Mesendoderm (in vitro differentiated cells): ENCODE measurements at regions not wholly inside any gene's neighbourhood (a gene's known extent, or its start where the extent isn't known, plus 50 kb on each side); places are given as distances from the start of the nearest gene placed in this dataset.
A peak's percentile ranks its signal among the peaks of the same experiment; 100 is the strongest.

ENCODE experiments used
- DNase-seq: peaks from one replicate; pipeline ENCODE4 v3.0.0; 2013
- H2AK5ac ChIP-seq: 2 replicates; pipeline ENCODE4 v1.6.1; 2013; ENCODE audit warnings: low read length, inconsistent platforms
- H2BK120ac ChIP-seq: 2 replicates; pipeline ENCODE4 v1.6.1; 2013; ENCODE audit warnings: low read depth, mild to moderate bottlenecking, low read length, moderate library complexity, mixed read lengths
- H2BK15ac ChIP-seq: replicated peaks from 2 replicates; pipeline ENCODE4 v1.6.1; 2013; ENCODE audit warnings: low read depth, mild to moderate bottlenecking, moderate library complexity
- H2BK5ac ChIP-seq: 2 replicates; pipeline ENCODE4 v1.6.1; 2013; ENCODE audit warnings: low read length, inconsistent platforms
- H3K18ac ChIP-seq: 2 replicates; pipeline ENCODE4 v1.6.1; 2013; ENCODE audit warnings: mild to moderate bottlenecking, low read length, mixed read lengths
- H3K23ac ChIP-seq: one replicate; pipeline ENCODE4 v1.6.1; 2013; ENCODE audit warnings: low read length
- H3K27ac ChIP-seq: 2 replicates; pipeline ENCODE4 v1.5.1; 2013; ENCODE audit warnings: low read depth, mild to moderate bottlenecking, inconsistent platforms, low read length, moderate library complexity
- H3K27me3 ChIP-seq: 2 replicates; pipeline ENCODE4 v1.6.1; 2013; ENCODE audit warnings: low read length, control low read depth, mild to moderate bottlenecking, inconsistent platforms; ENCODE audit not compliant: insufficient read depth, poor library complexity
- H3K36me3 ChIP-seq: 2 replicates; pipeline ENCODE4 v1.6.1; 2013; ENCODE audit warnings: low read length, inconsistent platforms; ENCODE audit not compliant: control insufficient read depth, insufficient read depth
- H3K4ac ChIP-seq: one replicate; pipeline ENCODE4 v1.6.1; 2013; ENCODE audit warnings: low read depth, mild to moderate bottlenecking, low read length, moderate library complexity
- H3K4me1 ChIP-seq: 2 replicates; pipeline ENCODE4 v1.6.1; 2013; ENCODE audit warnings: low read depth, low read length, inconsistent platforms; ENCODE audit not compliant: control insufficient read depth
- H3K4me2 ChIP-seq: 2 replicates; pipeline ENCODE4 v1.6.1; 2013; ENCODE audit warnings: low read length
- H3K4me3 ChIP-seq: 2 replicates; pipeline ENCODE4 v1.5.1; 2013; ENCODE audit warnings: mild to moderate bottlenecking, low read length
- H3K56ac ChIP-seq: one replicate; pipeline ENCODE4 v1.6.1; 2013; ENCODE audit warnings: low read length
- H3K79me1 ChIP-seq: 2 replicates; pipeline ENCODE4 v1.6.1; 2013; ENCODE audit warnings: low read length, inconsistent platforms
- H3K79me2 ChIP-seq: 2 replicates; pipeline ENCODE4 v1.6.1; 2013; ENCODE audit warnings: mild to moderate bottlenecking, low read length; ENCODE audit not compliant: control insufficient read depth, insufficient read depth
- H3K9ac ChIP-seq: 2 replicates; pipeline ENCODE4 v1.6.1; 2013; ENCODE audit warnings: low read length, inconsistent platforms
- H4K5ac ChIP-seq: one replicate; pipeline ENCODE4 v1.6.1; 2013; ENCODE audit warnings: low read length
- H4K8ac ChIP-seq: one replicate; pipeline ENCODE4 v1.6.1; 2013; ENCODE audit warnings: low read depth, mild to moderate bottlenecking, control low read depth, low read length, moderate library complexity
- WGBS: extraction: QIAGEN DNeasy Blood & Tissue Kit; methylation state at CpG from one replicate; pipeline ENCODE4 v1.1.7; 2013; ENCODE audit warnings: low lambda C conversion rate, missing lambda C conversion rate; ENCODE audit not compliant: insufficient coverage; ENCODE audit errors: extremely low coverage; 5-methylcytosine and 5-hydroxymethylcytosine counted together

DNA sequence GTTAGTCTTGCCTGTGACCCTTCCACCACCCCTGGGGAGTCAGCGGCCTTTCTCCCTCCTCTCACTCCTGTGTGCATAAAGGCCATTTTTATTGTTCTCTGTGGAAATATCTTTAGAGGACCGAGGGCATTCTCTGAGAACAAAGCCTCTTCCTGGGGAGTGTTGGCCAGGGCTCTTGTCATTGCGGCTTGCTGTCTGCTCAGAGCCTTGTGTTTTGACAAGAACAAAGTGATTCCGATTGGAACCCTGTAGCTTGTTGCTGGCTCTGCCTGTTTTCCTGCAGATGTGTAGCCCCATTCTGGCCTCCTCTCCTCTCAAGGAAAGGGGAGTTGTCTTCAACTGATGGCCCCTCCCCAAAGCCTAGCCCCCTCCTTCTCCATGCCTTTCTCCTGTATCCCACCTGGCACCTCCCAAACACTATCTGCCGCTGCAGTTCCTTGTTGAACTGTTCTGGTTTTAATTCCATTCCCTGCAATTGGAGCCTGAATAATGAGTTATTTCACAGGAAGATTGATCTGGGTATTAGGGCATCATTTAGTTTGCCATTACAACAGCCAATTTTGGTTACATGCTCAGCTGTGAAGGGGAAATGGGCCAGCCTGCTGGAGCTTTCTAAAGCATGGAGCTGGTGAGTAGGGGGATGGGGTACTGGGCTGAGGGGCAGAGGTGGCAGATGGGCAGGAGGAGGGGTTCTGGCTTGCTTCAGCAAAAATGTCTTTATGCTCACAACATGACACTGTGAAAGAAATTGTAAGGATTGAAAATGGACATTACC, 252.5 kb downstream of the LRFN2 start:
- Histone ChIP-seq H3K4me2 (no peak overlapping the region), H3K27me3 (no peaks in the 10 kb centered on the region), H4K5ac (no peak overlapping the region), H2AK5ac (no peak overlapping the region), H3K79me1 (no peaks in the 10 kb centered on the region), H3K18ac (no peak overlapping the region), H3K4me3 (no peak overlapping the region), H3K4me1 (peaks cover 6% of the 10 kb centered on the region), H2BK15ac (no peak overlapping the region), H2BK5ac (no peak overlapping the region), H2BK120ac (no peak overlapping the region), H3K56ac (no peak overlapping the region), H3K9ac (no peak overlapping the region), H3K79me2 (no peaks in the 10 kb centered on the region), H3K36me3 (no peaks in the 10 kb centered on the region), H4K8ac (no peak overlapping the region), H3K27ac (no peak overlapping the region), H3K23ac (no peak overlapping the region), H3K4ac (no peak overlapping the region)
- WGBS = no CpG with 5 or more reads among the region's 5 CpGs
- DNase-seq = peak; percentile 12

DNA sequence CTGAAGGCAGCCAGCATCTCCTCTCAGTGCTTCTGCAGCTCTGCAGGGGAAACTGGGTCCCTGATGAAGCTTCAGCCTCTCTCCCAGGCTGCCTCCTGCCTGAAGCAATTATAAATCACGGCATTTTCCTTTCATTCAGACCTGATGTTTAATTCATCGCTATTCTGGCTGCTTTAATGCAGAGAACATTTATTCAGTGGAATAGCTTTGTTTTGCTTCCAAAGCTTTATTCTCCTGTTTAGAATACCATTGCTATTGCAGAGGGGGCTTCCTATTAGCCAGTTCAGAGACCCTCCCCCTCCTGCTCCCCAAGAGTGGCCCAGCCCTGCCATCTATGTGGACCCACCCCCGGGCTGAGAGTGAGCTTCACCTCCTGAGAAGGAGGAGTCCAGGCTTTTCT, 255.6 kb downstream of the LRFN2 start:
- Histone ChIP-seq H3K23ac (no peak overlapping the region), H2AK5ac (no peak overlapping the region), H3K36me3 (no peaks in the 10 kb centered on the region), H3K27ac (no peak overlapping the region), H3K4ac (no peak overlapping the region), H3K9ac (no peak overlapping the region), H2BK5ac (no peak overlapping the region), H3K4me1 (peaks cover 7% of the 10 kb centered on the region), H3K79me2 (no peaks in the 10 kb centered on the region), H3K79me1 (no peaks in the 10 kb centered on the region), H3K4me2 (no peak overlapping the region), H2BK120ac (no peak overlapping the region), H3K4me3 (no peak overlapping the region), H2BK15ac (no peak overlapping the region), H4K5ac (no peak overlapping the region), H3K27me3 (no peaks in the 10 kb centered on the region), H3K18ac (no peak overlapping the region), H4K8ac (no peak overlapping the region), H3K56ac (no peak overlapping the region)
- WGBS = no CpG with 5 or more reads among the region's 3 CpGs
- DNase-seq = no peak

DNA sequence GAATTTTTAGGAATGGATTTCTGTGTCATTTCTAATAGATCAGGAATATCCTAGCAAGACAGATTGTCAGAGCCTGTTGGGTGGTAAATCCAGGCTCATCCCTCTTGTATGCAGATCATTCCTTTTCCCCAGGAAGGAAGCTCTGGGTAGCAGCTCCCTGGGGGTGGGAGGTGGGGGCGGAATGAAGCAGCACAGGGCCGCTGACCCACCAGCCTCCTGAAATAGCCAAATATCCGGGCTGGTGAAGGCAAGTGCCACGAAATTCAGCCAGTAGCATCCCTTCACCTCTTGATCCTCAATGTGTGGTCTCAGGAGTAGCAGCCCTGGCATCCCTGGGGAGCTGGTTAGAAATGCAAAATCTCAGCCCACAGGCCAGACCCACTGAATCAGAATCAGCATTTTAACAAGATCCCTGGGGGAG, 256.9 kb downstream of the LRFN2 start:
- Histone ChIP-seq H3K4me3 (no peak overlapping the region), H3K18ac (peak overlapping the region; percentile 16), H3K27ac (no peak overlapping the region), H3K36me3 (no peaks in the 10 kb centered on the region), H3K79me2 (no peaks in the 10 kb centered on the region), H3K23ac (no peak overlapping the region), H3K79me1 (no peaks in the 10 kb centered on the region), H3K9ac (no peak overlapping the region), H3K4me1 (peaks cover 7% of the 10 kb centered on the region), H2BK5ac (no peak overlapping the region), H3K56ac (peak overlapping the region; percentile 53), H2AK5ac (no peak overlapping the region), H4K8ac (no peak overlapping the region), H3K4me2 (no peak overlapping the region), H4K5ac (no peak overlapping the region), H3K27me3 (no peaks in the 10 kb centered on the region), H3K4ac (no peak overlapping the region), H2BK120ac (no peak overlapping the region), H2BK15ac (no peak overlapping the region)
- no CpG with 5 or more reads among the region's 4 CpGs for WGBS
- peak; percentile 46 for DNase-seq

DNA sequence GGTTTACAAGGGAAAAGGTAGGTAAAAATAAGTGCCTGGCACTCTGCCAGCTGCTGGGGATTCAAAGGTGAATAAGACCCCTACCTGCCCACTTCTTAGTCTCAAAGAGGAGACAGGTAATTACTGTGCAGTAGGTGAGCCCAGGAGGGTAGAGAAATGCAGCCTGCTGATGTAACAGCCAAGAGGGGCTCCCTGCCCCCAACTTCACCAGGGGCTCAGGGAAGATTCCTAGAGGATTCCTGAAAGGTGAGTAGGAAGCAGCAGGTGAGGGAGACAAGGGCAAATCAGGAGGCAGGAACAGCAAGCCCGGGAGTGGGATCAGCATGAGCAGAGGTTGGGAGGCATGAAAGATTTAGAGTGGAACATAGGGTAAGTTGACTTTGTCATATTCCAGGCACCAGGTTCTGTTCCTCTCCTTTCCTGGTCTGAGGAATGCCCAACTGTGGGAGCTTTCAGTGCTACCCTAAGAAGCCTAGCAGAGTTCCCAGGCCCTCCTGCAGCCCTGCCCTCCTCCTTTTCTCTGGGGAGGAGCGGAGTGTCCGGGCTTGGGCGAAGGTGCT, 258.1 kb downstream of the LRFN2 start:
- Histone ChIP-seq H3K18ac (no peak overlapping the region), H2BK15ac (no peak overlapping the region), H3K27ac (no peak overlapping the region), H3K4me2 (no peak overlapping the region), H2BK120ac (no peak overlapping the region), H2BK5ac (peak overlapping the region; percentile 32), H3K9ac (no peak overlapping the region), H4K8ac (no peak overlapping the region), H3K23ac (no peak overlapping the region), H4K5ac (no peak overlapping the region), H3K56ac (peak overlapping the region; percentile 2), H3K79me1 (no peaks in the 10 kb centered on the region), H3K27me3 (no peaks in the 10 kb centered on the region), H3K4me3 (no peak overlapping the region), H3K79me2 (no peaks in the 10 kb centered on the region), H3K4me1 (peaks cover 7% of the 10 kb centered on the region), H2AK5ac (no peak overlapping the region), H3K36me3 (no peaks in the 10 kb centered on the region), H3K4ac (no peak overlapping the region)
- WGBS = no CpG with 5 or more reads among the region's 4 CpGs
- DNase-seq = peak; percentile 84

DNA sequence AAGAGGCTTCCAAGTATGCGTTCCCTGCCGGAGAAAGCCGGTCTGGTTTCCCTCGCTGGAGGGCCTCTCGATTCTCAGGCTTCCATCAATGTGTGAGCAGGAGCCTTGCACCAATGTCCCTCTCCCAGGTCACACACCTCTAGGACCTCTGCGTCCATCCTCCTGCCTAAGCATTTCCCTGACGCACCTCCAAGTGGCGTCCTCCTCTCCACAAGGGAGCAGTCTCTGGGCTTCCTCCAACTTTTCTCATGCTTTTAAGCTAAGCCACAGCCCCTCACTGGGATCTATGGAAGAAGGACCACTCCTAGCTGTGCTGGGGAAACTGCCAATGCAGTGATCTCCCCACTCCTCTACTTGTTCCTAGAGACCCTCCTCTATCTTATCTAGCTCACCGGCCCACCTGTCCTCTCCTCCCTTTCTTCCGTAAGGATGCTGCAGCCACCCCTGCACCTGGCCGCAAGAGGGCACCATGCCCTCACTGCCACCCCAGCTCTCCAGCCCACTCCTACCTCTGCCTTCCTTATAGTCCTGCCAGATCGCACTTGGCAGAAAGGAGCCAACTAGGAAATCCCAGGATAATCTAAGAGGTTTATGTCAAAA, 258.7 kb downstream of the LRFN2 start:
- no peak overlapping the region for H3K56ac ChIP-seq
- no peak overlapping the region for H3K9ac ChIP-seq
- no peak overlapping the region for H4K5ac ChIP-seq
- H3K79me1 ChIP-seq = no peaks in the 10 kb centered on the region
- H3K27me3 ChIP-seq = no peaks in the 10 kb centered on the region
- peaks cover 7% of the 10 kb centered on the region for H3K4me1 ChIP-seq
- H2BK15ac ChIP-seq = no peak overlapping the region
- H2BK120ac ChIP-seq = no peak overlapping the region
- H3K18ac ChIP-seq = no peak overlapping the region
- no CpG with 5 or more reads among the region's 12 CpGs for WGBS
- H4K8ac ChIP-seq = no peak overlapping the region
- H3K79me2 ChIP-seq = no peaks in the 10 kb centered on the region
- no peak overlapping the region for H3K4me2 ChIP-seq
- peak; percentile 86 for DNase-seq
- no peak overlapping the region for H3K4me3 ChIP-seq
- H3K23ac ChIP-seq = no peak overlapping the region
- no peak overlapping the region for H3K4ac ChIP-seq
- H2BK5ac ChIP-seq = no peak overlapping the region
- no peaks in the 10 kb centered on the region for H3K36me3 ChIP-seq
- no peak overlapping the region for H2AK5ac ChIP-seq
- H3K27ac ChIP-seq = no peak overlapping the region
